Tongue (tissue), 1 donor: ENCODE measurements at regions not wholly inside any gene's neighbourhood (a gene's known extent, or its start where the extent isn't known, plus 50 kb on each side); places are given as distances from the start of the nearest gene placed in this dataset.
A peak's percentile ranks its signal among the peaks of the same experiment; 100 is the strongest.
"Not testable (repeated sequence)": the region's sequence is repeated elsewhere in the genome, so short reads cannot be mapped to it uniquely, and the experiment has no call there.

Source experiments
- DNase-seq: peaks from one replicate; pipeline ENCODE4 v3.0.0-alpha.2; 2015

DNA sequence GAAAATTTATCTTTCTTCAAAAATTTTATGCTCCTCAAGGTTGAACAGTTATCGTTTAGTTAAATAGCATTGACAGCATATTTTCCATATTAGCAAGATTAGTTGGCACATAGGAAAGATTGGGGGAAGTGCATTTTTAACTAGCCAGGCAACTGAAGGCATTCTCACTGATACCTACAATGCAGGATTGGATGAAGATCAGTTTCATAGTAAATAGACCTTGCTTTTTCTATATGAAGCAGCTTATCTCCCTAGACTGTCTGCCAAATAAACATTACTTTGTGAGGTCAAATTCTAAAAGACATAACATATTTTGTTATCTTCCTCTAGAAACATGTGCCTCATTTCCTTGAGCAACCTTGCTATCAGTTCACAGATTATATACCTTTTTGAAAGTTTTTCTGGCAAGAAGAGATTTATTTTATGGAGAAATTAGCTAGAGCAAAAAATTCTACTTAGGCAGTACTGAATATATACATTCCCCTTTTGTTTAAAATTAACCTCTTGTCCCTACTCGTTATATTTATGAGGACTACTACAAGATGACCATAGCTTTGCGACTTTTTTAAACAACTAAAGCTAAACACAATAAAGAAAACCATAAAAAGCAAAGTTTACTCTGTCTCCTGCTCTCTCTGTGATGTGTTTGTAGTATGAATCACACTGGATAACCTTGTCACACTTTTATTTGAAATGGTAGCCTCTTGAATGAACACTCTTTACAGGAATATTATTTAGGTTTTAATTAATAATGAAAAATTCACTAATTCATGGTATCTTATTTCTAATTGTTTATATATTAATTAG lies 654.9 kb upstream of the TBL1XR1 start:
- DNase-seq: no peak

DNA sequence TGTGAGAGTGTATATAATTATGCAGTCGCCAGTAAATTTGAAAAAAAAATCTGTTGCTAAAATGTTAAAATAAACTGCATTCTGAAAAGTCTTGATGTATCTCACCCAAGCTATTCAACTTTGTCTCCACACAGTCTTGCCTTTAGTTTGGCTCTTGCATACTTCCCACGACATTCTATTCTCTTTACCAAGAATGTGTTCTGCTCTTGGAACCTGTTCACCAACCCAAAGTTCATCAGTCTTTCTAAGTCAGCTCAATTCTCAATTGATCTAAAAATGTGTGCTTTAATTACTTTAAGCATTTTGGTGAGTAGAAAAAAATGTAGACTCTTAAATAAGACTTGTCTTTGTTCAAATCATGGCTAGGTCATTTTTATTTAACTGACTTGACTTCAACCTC lies 657.7 kb upstream of the TBL1XR1 start:
- DNase-seq: no peak

GRCh38 chr3:177860184-177860583 lies 662.9 kb upstream of the TBL1XR1 start:
- DNase-seq: peak; percentile 58

DNA sequence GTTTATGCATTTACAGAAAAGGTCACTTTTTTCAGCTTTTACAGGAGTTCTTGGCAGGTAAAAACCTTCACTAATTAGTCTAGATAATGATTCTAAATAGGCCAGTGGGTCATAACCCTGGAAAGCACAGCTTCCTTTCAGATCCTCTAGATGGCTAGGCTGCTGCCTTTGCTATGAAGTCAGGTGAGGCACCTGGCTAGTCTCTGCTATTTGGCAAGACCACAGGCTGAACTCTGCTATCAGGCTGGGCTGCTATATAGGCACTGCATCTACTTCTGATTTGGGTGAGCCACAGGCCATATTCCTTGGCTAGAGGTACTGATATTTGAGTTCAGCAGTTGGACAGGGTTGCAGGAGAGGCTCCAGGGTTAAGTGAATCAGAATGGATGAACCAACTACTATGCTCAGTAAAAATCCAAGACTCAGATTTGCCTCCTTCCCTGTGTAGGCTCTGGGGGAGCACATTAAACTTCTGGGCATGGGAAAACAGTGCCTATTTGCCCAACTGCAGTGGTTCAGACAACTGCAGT lies 665.7 kb upstream of the TBL1XR1 start:
- no peak for DNase-seq

- not testable (repeated sequence) for DNase-seq
Observed at GRCh38 chr3:177871267-177871666, 665.0 kb upstream of the KCNMB2 start.

GRCh38 chr3:177878192-177878591 lies 658.0 kb upstream of the KCNMB2 start:
- DNase-seq: no peak

- DNase-seq: no peak
Observed at GRCh38 chr3:177878957-177879356, 657.3 kb upstream of the KCNMB2 start.

GRCh38 chr3:177881351-177881750 lies 654.9 kb upstream of the KCNMB2 start:
- DNase-seq: no peak

GRCh38 chr3:177882124-177882648 lies 654.0 kb upstream of the KCNMB2 start:
- no peak for DNase-seq

- no peak for DNase-seq
Observed at GRCh38 chr3:177883091-177883490, 653.1 kb upstream of the KCNMB2 start.

- no peak for DNase-seq
Observed at GRCh38 chr3:177883957-177884356, 652.3 kb upstream of the KCNMB2 start.

DNA sequence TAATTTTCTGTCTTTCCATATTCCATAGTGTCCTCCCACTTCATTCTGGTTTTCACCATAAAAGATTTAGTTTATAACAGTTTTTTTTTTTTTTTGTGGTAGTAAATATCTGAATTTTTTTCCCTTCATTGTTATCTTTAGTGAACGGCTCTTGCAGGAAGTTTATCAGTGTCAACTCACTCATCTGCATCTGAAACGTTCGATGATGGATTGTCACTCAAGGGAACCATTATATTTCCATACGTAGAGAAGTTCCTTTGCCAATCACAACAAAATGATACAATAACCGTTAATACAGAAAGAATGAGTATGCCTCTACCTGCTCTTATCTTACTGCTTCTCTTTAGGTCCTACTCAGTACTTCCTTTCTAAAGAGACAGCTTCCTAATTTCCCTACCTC lies 651.2 kb upstream of the KCNMB2 start:
- DNase-seq: no peak

GRCh38 chr3:177886501-177886900 lies 649.7 kb upstream of the KCNMB2 start:
- DNase-seq: no peak

- no peak for DNase-seq
Observed at GRCh38 chr3:177887475-177887874, 648.8 kb upstream of the KCNMB2 start.

DNA sequence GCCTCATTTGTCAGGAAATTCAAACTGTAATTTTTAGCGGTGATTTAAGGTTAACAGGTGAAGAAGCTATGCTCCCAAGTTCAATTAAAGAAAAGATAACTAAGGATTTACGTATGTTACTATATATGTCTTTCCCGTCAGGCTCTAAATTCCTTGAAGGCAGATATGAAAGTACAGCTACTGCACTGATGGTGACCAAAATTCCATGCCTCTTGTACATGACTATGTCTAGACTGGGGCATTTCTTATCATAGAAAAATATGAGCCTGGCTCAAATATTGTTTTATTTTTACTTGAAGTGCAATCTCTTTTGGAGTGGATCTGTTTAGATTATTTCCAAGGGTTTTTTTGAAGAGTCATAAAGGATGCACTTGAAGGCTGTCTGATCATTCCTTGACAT lies 647.1 kb upstream of the KCNMB2 start:
- DNase-seq: no peak

- no peak for DNase-seq
Observed at GRCh38 chr3:177889652-177890358, 646.4 kb upstream of the KCNMB2 start.

GRCh38 chr3:177890359-177890683 lies 645.9 kb upstream of the KCNMB2 start:
- DNase-seq: no peak

DNA sequence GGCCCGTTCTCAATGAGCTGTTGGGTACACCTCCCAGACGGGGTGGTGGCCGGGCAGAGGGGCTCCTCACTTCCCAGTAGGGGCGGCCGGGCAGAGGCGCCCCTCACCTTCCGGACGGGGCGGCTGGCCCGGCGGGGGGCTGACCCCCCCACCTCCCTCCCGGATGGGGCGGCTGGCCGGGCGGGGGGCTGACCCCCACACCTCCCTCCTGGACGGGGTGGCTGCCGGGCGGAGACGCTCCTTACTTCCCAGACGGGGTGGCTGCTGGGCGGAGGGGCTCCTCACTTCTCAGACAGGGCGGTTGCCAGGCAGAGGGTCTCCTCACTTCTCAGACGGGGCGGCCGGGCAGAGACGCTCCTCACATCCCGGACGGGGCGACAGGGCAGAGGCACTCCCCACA lies 644.7 kb upstream of the KCNMB2 start:
- DNase-seq: not testable (repeated sequence)

DNA sequence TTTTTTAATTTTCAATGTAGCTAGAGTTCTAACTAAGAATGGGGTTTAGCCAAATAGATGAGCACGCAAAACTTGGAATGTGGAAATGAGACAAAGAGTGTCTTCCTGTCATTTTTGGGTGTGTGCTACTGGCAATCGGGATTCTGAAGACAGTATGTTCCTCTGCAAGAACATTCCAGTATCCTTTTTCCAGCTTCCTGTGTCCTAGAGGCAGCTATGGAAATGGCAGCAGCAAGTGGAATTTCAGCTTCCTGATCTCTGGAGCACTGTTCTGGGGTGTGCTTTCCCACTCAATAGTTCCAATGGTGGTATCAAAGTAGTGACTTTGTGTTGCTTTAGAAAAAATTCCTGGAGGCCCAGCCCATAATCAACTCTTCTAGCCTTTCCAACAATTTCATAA lies 642.9 kb upstream of the KCNMB2 start:
- DNase-seq: no peak

DNA sequence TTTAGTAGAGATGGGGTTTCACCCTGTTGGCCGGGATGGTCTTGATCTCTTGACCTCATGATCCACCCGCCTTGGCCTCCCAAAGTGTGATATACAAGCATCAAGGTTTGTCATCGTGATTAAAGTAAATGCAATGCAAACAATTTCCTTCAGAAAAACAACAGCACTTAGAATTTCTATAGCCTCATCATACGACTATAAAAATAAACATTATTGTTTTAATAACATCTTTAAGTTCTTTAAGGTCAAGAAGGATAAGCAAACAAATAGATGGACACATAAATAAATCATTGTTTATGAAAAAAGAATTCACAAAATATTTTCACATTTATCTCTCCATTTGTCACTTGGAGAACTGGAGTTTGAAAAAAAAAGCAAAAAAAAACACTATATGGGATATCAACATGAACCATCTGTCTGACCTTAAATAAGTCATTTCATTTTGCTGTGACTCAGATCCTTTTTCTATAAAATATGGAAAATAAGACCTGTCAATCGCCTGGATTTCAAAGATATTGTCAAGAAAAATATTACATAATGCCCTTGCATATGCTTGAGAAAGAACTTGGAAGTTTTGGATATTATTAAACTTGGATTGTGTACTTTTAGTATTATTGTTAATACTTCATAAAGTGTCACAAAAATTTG lies 642.0 kb upstream of the KCNMB2 start:
- DNase-seq: no peak

GRCh38 chr3:177898185-177898584 lies 638.1 kb upstream of the KCNMB2 start:
- no peak for DNase-seq

GRCh38 chr3:177899275-177900067 lies 636.8 kb upstream of the KCNMB2 start:
- DNase-seq: no peak
